Hypothalamus (tissue), 51 donors: ENCODE measurements at regions not wholly inside any gene's neighbourhood (a gene's known extent, or its start where the extent isn't known, plus 50 kb on each side); places are given as distances from the start of the nearest gene placed in this dataset.
"Not testable (repeated sequence)": the region's sequence is repeated elsewhere in the genome, so short reads cannot be mapped to it uniquely, and the experiment has no call there.

Source experiments
- DNase-seq, 51 donors: peaks; one replicate each; lab custom pipeline; 2025; lab: John Stamatoyannopoulos, UW

DNA sequence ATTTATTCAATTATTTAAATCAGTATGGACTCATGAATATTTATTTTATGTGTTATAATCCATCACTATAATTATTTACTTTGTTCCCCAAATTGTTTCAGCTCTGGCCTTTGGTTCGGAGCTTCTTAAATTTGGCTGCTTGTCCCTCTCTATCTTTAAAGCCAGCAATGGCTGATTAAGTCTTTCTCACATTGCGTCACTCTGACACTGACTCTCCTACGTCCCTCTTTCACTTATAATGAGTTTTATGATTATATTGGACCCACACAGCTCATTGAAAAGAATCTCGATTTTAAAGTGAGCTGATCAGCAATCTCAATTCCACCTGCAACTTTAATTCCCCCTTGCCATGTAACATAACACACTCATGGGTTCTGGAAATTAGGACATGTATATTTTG is 185.2 kb upstream of the SLC39A10 start:
- no peak for DNase-seq

DNA sequence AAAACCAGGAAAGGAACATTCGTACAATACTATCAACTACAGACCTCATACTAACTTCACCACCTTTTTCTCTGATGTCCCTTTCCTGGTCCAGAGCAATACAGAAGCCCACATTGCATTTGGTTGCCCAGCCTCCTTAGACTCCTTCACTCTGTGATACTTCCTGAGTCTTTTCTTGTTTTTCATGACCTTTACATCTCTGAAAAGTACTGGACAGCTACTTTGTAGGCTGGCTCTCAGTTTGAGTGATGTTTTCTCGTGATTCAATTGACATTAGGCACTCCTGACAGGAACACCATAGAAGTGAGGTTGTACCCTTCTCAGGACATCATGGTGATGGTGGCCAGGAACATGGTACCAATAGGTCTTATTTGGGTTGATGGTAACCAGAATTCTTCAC is 185.9 kb upstream of the SLC39A10 start:
- no peak for DNase-seq

DNA sequence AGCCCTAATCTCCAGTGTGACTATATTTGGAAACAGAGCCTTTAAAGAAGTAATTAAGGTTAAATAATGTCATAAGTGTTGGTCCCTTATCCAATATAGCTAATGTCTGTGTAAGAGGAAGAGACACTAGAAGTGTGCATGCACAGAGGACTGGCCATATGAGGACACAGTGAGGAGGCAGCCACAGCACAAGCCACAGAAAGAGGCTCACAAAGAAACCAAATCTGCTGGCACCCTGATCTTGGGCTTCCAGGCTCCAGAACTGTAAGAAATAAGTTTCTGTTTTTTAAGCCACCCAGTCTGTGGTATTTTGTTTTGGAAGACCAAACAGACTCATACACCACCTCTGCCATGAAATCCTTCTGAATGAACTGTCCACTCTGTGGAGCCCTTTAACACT is 186.4 kb upstream of the SLC39A10 start:
- no peak for DNase-seq

DNA sequence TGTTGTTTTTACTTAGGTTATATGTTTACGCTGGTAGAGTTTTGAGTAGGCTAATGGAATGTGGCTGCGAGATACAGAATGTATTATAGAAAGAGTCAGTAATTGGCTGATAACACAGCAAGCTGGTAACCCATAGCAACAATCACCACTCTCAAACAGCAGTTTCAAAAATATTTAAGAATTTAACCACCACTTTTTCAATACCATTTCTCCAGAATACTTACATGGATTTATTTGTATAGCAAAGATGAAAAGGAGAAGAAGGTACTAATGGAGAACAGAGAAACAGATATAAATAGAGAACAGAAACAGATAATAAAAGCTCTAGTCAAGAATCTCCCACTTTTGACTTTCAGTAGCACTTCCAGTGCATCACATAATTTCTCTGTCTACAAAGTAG is 188.3 kb upstream of the SLC39A10 start:
- no peak for DNase-seq

DNA sequence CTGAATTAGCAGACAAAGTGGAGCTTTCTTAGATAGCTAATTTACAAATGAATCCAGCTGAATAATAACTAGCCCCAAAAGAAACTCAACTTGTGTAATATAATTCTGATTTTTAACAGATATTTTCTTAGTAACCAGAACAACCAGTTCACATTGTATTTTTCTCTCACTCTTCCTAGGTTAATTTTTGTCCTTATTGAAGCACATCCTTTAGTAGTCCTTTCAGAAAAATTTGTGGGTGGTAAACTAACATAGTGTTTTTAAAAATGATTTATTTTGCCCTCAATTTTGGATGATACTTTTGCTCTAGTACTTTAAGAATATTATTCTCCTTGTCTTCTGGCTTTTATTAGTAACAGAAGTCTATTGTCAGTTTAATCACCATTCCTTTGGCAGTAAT is 190.6 kb upstream of the SLC39A10 start:
- DNase-seq = no peak

DNA sequence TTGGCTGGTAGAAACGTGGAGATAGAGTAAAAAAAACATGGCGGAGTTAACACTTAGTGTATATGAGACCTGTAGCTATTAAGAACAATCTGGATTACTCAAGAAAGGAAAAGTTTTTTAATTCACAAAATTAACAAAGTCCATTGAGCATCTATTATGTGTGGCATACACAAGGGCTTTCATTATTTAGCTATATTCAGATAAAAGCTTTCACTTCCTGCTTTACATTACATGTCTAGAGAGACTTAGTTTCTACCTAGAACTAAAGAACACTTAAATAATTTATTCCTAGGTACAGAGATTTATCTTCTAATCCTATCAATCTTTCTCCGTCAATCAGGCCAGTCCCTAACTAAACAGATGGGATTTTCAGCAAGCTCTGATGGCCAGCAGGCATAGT is 196.0 kb upstream of the SLC39A10 start:
- no peak for DNase-seq

DNA sequence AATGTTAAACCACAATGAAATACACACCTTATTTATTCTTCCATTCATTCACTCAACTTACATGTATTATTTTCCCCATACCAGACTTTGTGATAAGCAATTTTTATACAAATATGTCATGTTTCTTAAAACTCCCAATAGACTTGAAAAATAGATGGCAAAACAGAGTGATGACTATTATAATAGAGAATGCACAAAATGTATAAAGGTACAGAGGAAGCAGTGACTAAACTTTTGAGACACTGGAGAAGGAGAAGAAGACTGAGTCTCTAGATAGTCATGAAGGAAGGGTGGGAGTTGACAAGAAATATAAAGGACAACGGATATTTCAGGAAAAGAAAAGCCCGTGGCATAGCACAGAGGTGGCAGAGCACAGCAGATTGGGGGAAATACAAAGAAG is 198.1 kb upstream of the SLC39A10 start:
- no peak for DNase-seq

DNA sequence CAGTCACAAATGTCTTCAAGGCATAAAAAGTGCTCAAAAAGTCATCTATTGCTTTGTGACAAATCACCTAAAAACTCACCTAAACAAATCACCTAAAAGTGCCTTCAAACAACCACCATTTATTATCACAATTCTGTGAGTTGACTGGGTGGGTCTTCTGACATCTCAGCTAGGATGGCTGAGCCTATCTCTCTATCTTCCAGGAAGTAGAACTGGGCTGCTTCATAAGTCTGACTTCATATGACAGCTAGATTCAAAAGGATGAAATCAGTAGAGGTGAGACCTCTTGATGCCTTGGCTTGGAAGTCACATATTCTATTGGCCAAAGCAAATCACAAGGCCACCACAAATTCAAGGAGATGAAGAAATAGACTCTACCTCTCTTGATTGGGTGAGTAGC is 199.2 kb upstream of the SLC39A10 start:
- DNase-seq = no peak

DNA sequence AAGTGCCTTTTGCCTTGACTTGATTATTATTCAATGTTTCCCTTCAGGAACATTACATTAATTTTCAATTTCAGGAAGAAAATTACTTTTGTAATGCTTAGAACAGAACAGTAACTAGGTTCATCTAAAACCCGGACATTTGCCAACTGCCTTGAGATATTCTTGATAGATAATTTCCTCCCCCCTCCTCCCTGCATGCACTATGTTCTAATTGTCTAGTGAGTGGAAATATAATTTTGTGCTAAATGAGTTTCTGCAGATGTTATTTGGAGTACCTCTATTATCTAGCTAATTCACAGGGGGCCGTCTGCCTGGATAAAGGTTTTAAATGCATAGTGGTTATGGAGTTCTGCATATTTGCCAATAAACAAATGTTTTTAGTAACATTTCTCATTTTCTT is 200.3 kb upstream of the SLC39A10 start:
- no peak for DNase-seq

DNA sequence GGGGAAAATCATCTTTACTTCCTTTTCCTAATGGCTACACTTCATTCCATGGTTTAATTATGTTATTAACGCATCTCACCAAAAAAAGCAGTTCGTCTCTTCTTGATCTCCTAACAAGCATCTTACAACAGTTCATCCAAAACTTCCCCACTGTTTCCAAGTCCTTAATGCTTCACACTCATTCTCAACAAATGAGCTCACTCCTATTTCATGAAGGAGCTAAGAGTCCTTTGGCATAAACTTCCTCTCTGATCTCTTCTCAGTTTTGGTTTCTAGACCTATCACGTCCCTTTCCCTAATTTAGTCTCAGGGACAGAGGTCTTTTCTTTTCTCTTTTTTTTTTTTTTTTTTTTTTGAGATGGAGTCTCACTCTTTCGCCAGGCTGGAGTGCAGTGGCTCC is 205.9 kb upstream of the SLC39A10 start:
- DNase-seq = no peak

DNA sequence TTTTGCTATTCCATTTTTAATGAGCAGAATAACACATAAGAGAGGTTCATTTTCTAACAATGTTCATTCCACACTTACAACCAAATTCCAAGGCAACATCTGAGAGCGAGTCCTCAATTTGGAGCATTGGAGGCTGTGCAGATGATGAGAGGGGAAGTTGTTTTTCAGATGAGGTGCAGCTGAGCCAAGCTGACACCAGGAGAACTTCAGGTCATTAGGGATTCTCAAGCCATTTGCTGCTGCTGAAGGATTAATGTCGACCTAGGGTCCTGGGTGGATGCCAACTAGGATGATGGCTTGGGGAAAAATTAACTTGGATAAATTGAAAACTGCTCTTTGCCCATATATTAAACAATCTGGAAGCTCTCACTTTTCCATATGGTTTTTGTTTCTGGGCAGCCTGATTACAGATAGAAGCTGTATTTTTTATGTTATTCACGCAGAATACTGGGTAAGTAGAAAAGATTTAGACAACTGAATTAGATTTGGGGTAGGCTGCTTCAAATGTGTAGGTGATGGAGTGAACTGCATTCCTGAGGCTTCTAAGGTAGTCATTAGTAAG is 206.4 kb upstream of the SLC39A10 start:
- DNase-seq = no peak

DNA sequence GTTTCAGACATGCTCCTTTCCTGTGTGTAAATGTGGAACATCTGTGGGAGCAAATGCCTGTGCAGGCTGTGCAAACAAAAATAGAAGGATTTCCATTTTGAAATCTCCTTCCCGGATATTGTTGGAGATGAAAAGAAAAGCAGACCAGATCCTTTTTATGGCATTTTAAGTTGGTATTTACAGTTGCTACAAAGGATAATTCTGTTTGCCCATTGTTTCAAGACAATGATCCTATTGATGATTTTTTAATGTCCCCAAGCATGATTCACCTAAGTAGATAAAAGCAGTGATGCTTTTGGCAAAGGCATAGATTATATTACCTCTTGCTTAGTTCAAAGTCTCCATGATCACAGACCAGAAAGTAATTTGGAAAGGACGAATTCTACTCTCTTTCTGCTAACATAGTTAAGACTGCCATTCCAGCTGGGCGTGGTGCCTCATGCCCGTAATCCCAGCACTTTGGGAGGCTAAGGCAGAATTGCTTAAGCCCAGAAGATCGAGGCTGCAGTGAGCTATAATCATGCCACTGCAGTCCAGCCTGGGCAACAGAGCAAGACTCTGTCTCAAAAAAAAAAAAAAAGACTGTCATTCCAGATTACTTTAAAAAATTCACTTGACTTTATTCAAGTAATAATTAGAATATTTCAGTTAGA is 209.6 kb upstream of the SLC39A10 start:
- no peak for DNase-seq

DNA sequence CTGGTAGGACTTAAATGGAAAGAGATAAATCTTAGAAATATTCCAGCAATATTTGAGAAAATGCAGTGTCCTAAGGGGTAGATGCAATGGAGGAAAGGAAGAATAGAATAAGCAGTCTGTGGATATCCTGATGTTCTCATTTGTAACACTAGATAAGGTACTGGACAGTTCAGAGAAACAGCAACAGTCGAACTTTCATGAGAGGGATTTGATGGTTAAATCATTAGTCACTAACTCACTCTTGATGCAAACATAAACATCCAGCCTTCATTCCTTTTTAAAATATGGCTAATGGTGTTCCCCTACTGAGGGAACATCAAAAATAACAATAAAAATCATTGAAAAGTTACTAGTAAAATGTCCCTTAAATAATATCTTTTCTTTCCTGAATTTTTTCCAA is 211.4 kb upstream of the SLC39A10 start:
- DNase-seq = no peak

DNA sequence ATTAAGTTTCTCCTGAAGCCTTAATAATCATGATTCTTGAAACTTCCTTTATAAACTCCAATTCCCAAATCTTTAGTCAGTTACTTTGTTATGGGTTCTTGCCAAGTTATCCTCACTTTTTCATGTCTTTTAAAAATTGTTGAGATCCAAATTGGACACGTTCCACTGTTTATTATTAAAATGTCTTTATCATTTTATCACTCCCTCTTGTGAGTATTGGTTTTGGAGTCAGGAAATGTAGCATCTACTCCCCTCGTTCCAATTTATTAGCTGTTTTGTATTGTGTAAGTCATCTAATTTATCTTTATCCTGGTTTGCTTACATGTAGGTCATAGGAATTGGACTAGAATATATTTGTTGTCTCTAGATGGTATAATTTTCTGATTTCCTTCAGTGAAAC is 213.1 kb upstream of the SLC39A10 start:
- DNase-seq = no peak

DNA sequence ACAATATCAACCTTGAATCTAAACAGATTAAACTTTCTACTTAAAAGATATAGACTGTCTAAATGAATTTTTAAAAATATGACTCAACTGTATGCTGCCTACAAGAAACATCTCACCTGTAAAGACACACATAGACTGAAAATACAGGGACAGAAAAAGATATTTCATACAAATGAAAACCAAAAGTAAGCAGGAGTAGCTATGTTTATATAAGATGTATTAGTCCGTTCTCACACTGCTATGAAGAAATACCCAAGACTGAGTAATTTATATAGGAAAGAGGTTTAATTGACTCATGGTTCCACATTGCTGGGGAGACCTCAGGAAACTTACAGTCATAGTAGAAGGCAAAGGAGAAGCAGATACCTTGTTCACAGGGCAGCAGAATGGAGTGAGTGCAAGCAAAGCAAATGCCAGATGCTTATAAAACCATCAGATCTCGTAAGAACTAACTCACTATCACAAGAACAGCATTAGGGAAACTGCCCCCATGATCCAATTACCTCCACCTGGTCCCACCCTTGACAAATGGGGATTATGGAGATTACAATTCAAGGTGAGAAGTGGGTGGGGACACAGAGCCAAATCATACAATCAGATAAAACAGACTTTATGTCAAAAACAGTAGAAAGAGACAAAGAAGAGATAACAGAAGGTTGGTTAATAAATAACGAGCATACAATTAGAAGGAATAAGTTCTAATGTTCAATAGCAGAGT is 214.4 kb upstream of the SLC39A10 start:
- DNase-seq = no peak

DNA sequence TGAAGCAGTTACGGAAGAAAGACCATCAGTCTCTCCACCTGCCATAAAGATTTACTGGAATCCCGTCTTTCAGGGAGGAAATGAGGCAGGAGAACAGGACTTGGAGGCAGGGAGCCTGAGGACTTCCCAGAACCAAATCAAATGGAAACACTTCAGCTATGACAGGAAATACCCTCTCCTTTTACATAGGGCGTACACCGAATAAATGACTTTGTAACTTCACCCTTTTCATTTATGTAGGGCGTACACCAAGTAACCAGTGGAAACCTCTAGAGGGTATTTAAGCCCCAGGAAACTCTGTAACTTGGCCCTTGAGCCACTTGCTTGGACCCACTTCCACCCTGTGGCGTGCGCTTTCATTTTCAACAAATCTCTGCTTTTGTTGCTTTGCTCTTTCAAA is 218.3 kb upstream of the SLC39A10 start:
- DNase-seq = no peak

DNA sequence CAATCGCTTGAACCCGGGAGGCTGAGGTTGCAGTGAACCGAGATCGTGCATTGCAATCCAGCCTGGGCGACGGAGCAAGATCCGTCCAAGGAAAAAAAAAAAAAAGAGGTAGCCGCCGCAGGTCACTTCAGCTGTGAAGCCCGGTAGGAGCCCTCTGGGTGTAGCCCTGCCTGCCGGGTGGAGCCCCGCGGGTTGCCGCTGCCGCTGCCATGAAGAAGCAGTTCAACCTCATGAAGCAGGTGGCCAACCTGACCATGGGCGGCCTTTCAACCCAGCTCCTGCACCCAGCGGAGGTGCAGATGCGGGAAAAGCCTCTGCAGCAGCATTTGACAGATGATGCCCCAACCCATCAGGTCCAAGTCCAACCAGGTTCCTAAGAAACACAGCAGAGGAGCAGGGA is 219.5 kb upstream of the SLC39A10 start:
- no peak for DNase-seq

DNA sequence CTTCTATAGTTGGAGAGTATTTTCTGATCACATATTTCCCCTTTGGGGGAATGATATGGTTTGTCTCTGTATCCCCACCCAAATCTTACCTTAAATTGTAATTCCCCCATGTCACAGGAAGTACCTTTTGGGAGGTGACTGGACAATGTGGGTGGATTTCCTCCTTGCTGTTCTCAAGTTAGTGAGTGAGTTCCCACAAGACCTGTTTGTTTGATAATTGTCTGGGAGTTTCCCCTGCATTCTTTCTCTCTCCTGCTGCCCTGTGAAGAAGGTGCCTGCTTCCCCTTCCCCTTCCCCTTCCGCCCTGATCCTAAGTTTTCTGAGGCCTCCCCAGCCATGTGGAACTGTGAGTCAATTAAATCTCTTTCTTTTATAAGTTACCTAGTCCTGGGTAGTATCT is 222.7 kb upstream of the SLC39A10 start:
- DNase-seq = no peak

DNA sequence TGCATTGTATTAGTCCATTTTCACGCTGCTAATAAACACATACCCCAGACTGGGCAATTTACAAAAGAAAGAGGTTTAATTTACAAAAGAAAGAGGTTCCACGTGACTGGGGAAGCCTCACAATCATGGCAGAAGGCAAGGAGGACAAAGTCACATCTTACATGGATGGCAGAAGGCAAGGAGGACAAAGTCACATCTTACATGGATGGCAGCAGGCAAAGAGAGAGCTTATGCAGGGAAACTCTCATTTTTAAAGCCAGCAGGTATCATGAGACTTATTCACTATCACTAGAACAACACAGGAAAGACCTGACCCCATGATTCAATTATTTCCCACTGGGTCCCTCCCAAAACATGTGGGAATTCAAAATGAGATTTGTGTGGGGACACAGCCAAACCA is 223.3 kb upstream of the SLC39A10 start:
- not testable (repeated sequence) for DNase-seq

DNA sequence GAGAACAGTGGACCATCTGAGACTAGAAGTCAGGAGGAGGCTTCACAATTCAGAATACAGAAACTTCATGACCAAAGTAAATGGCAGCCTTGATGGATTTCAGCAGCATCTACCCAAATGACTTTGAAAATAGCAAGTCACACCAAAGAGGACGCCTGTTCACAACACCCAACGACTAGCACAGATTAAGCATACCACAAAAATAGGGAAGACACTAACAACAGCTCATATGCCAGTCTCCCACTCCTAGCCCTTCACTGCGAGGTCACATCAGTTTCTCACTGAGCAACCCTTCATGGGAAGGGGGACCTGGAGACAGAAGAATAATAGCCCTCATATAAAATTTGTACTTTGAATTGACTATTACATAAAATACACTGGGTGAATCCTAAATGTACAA is 228.4 kb upstream of the SLC39A10 start:
- no peak for DNase-seq

DNA sequence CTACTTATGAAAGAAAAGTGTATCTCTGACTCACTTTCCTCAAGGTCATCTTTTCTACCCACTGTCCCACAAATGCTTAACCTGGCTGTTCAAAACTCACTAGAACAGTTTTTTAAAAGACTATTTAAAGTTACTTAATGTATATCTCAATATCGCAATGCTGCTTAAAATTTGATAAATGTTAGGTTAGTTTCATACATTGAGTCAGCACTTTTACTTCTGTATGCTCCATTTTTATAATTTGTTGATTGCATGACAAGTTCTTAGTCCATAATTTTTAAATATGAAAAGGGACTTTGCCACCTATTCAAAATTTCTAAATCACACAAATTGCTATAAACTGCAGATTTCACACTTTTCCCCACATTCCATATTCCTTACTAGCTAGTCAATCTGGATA is 231.7 kb upstream of the SLC39A10 start:
- DNase-seq = no peak

DNA sequence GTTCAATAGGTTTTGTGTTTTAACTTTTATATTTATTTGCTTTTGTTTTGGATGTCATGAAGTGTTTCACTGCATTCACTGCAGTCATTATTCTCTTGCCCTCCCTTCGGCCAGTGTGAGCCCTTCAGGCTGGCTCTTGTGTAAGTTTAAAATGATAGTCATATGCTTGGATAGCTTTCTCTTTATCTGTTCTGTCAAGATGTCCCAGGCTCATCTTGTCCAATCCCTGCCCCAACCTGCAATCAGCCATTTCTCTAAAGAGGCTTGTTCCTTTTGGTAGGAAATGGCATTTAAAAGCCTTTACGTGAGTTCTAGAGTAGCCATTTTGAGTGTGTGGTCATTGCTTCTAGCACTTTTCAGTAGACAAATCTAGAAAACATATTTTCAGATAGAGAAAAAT is 238.0 kb upstream of the SLC39A10 start:
- DNase-seq = no peak
